Mesenchymal stem cell (in vitro differentiated cells and primary cell): ENCODE measurements at regions not wholly inside any gene's neighbourhood (a gene's known extent, or its start where the extent isn't known, plus 50 kb on each side); places are given as distances from the start of the nearest gene placed in this dataset.
"Not testable (repeated sequence)": the region's sequence is repeated elsewhere in the genome, so short reads cannot be mapped to it uniquely, and the experiment has no call there.

Experiments
- DNase-seq: peaks from one replicate; pipeline ENCODE4 v3.0.0-alpha.2; 2013
- H2AFZ ChIP-seq: one replicate; pipeline ENCODE4 v1.6.1; 2013; ENCODE audit warnings: low read depth, mild to moderate bottlenecking, control low read depth, inconsistent platforms, low read length, moderate library complexity
- H2AK5ac ChIP-seq: 2 replicates; pipeline ENCODE4 v1.6.1; 2013; ENCODE audit warnings: low read length, moderate library complexity, mild to moderate bottlenecking, inconsistent platforms; ENCODE audit not compliant: severe bottlenecking
- H2BK120ac ChIP-seq: one replicate; pipeline ENCODE4 v1.6.1; 2013; ENCODE audit warnings: low read depth, mild to moderate bottlenecking, inconsistent platforms, low read length, moderate library complexity
- H2BK12ac ChIP-seq, 2 experiments: one replicate each; pipeline ENCODE4 v1.6.1; 2013; ENCODE audit warnings: inconsistent platforms in 2 of 2, low read length in 2 of 2, mild to moderate bottlenecking in 2 of 2, moderate library complexity in 2 of 2, control low read depth in 1 of 2
- H2BK15ac ChIP-seq: one replicate; pipeline ENCODE4 v1.6.1; 2013; ENCODE audit warnings: mild to moderate bottlenecking, low read depth, inconsistent platforms; ENCODE audit not compliant: poor library complexity, severe bottlenecking
- H2BK5ac ChIP-seq: 2 replicates; pipeline ENCODE4 v1.6.1; 2013; ENCODE audit warnings: low read depth, mild to moderate bottlenecking, low read length, control low read depth, inconsistent platforms; ENCODE audit not compliant: poor library complexity, severe bottlenecking
- H3K14ac ChIP-seq, 2 experiments: one replicate each; pipeline ENCODE4 v1.6.1; 2013; ENCODE audit warnings: inconsistent platforms in 2 of 2, low read length in 2 of 2, control low read depth in 1 of 2, mild to moderate bottlenecking in 1 of 2, moderate library complexity in 1 of 2
- H3K18ac ChIP-seq, 2 experiments: one replicate each; pipeline ENCODE4 v1.6.1; 2013; ENCODE audit warnings: inconsistent platforms in 2 of 2, low read length in 2 of 2, control low read depth in 1 of 2, low read depth in 1 of 2, mild to moderate bottlenecking in 1 of 2
- H3K23ac ChIP-seq, 2 experiments: one replicate each; pipeline ENCODE4 v1.6.1; 2013; ENCODE audit warnings: inconsistent platforms in 2 of 2, low read length in 2 of 2, mild to moderate bottlenecking in 2 of 2, moderate library complexity in 2 of 2, control low read depth in 1 of 2
- H3K27ac ChIP-seq: 2 replicates; pipeline ENCODE4 v1.5.1; 2013; ENCODE audit warnings: mild to moderate bottlenecking, moderate library complexity, low read length, control low read depth, inconsistent platforms; ENCODE audit not compliant: poor library complexity, severe bottlenecking
- H3K27me3 ChIP-seq, 2 experiments: 2 replicates each; pipeline versions ENCODE4 v1.6.1 to v1.7.0; 2013; ENCODE audit warnings: low read length in 2 of 2, mild to moderate bottlenecking in 2 of 2, moderate library complexity in 2 of 2, control low read depth in 1 of 2, inconsistent platforms in 1 of 2; ENCODE audit not compliant: control insufficient read depth in 1 of 2, insufficient read depth in 1 of 2
- H3K36me3 ChIP-seq, 2 experiments: 2 replicates each; pipeline versions ENCODE4 v1.6.1 to v1.7.0; 2013; ENCODE audit warnings: low read length in 2 of 2, control low read depth in 1 of 2, inconsistent platforms in 1 of 2, low read depth in 1 of 2, mild to moderate bottlenecking in 1 of 2; ENCODE audit not compliant: insufficient read depth in 2 of 2, control insufficient read depth in 1 of 2
- H3K4ac ChIP-seq, 2 experiments: one replicate each; pipeline ENCODE4 v1.6.1; 2013; ENCODE audit warnings: inconsistent platforms in 2 of 2, low read length in 2 of 2, mild to moderate bottlenecking in 2 of 2, moderate library complexity in 2 of 2, control low read depth in 1 of 2, low read depth in 1 of 2
- H3K4me1 ChIP-seq: 2 replicates; pipeline ENCODE4 v1.6.1; 2013; ENCODE audit warnings: low read depth, low read length, control low read depth; ENCODE audit not compliant: control insufficient read depth, insufficient read depth
- H3K4me2 ChIP-seq: 2 replicates; pipeline ENCODE4 v1.6.1; 2013; ENCODE audit warnings: low read length, mild to moderate bottlenecking, inconsistent platforms; ENCODE audit not compliant: poor library complexity, severe bottlenecking
- H3K4me3 ChIP-seq, 2 experiments: 2 replicates each; pipeline versions ENCODE4 v1.5.1 to v1.7.0; 2013; ENCODE audit warnings: low read length in 2 of 2, mild to moderate bottlenecking in 2 of 2, control low read depth in 1 of 2, low read depth in 1 of 2; ENCODE audit not compliant: insufficient read depth in 1 of 2
- H3K79me1 ChIP-seq: replicated peaks from 2 replicates; pipeline ENCODE4 v1.6.1; 2013; ENCODE audit warnings: mild to moderate bottlenecking, control low read depth, low read length, inconsistent platforms; ENCODE audit not compliant: poor library complexity, severe bottlenecking
- H3K9ac ChIP-seq: 2 replicates; pipeline ENCODE4 v1.7.0; 2013; ENCODE audit warnings: mild to moderate bottlenecking, low read length, moderate library complexity
- H3K9me3 ChIP-seq: 2 replicates; pipeline ENCODE4 v1.7.0; 2013; ENCODE audit warnings: mild to moderate bottlenecking, low read length; ENCODE audit not compliant: control insufficient read depth
- H4K8ac ChIP-seq: one replicate; pipeline ENCODE4 v1.6.1; 2013; ENCODE audit warnings: inconsistent platforms, mild to moderate bottlenecking, low read length, moderate library complexity
- H4K91ac ChIP-seq: one replicate; pipeline ENCODE4 v1.6.1; 2013; ENCODE audit warnings: mild to moderate bottlenecking, low read length, inconsistent platforms
- whole genome bisulfite sequencing: methylation state at CpG from one replicate; pipeline ENCODE4 v1.1.7; 2013; ENCODE audit warnings: mixed read lengths; 5-methylcytosine and 5-hydroxymethylcytosine counted together

DNA sequence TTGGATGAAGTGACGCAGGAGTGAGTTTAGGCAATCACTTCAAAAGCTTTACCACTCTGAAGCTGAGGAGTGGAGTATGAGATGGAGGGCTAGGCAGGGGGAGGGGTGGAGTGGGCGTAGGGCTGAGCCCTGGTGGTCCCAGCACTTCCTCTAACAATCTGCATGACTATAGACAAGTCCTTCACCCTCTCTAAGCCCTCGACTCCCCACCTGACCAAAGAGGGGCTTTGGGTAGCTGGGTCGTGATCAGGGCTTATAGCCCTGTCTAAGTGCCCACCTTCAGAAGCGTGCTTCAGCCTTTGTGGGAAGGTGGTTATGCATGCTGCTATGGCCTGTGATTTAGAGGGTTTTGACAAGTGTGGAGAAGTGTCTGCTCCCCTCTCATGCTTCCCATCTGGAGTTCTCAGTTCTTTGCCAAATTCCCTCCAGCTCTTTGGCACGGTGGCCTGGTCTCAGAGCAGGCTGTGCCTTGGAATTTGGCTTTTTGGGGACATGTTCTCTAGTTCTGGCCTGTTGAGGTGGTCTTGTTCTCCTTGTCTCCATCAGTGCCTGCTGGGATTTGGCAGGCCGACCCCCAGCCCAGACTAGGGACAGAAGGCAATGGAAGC, 53.0 kb downstream of the ACTBL2 start:
- Histone ChIP-seq H2AFZ (no peak overlapping the region), H3K79me1 (no peaks in the 10 kb centered on the region), H3K23ac (no peak overlapping the region), H3K36me3 (no peaks in the 10 kb centered on the region), H3K4me2 (no peak overlapping the region), H2AK5ac (no peak overlapping the region), H3K18ac (peak overlapping the region in 1 of 2 experiments; percentile 3), H2BK5ac (no peak overlapping the region), H3K27ac (no peak overlapping the region), H3K27me3 (peaks cover 0 to 6% of the 10 kb centered on the region in 2 experiments), H4K8ac (no peak overlapping the region), H3K4me1 (no peaks in the 10 kb centered on the region), H3K9me3 (no peaks in the 10 kb centered on the region), H3K4ac (no peak overlapping the region), H2BK15ac (no peak overlapping the region), H2BK120ac (no peak overlapping the region), H3K4me3 (no peak overlapping the region), H3K14ac (no peak overlapping the region), H4K91ac (peak overlapping the region; percentile 55), H3K9ac (no peak overlapping the region), H2BK12ac (peak overlapping the region in 1 of 2 experiments; percentile 54)
- DNase-seq = no peak
- 97% methylated on average over 5 of the region's 7 CpGs for WGBS

GRCh38 chr5:57429021-57429420, 53.6 kb downstream of the ACTBL2 start:
- H3K9ac ChIP-seq, H2BK12ac ChIP-seq, H3K4me3 ChIP-seq, H3K79me1 ChIP-seq, H3K4ac ChIP-seq, H2BK120ac ChIP-seq, H3K4me1 ChIP-seq, H2AFZ ChIP-seq, H3K14ac ChIP-seq, H2BK5ac ChIP-seq, H3K36me3 ChIP-seq, H3K18ac ChIP-seq, H2AK5ac ChIP-seq, H3K27me3 ChIP-seq, H3K9me3 ChIP-seq, H4K91ac ChIP-seq, DNase-seq, H3K27ac ChIP-seq, H3K23ac ChIP-seq, H4K8ac ChIP-seq, H2BK15ac ChIP-seq, H3K4me2 ChIP-seq: not testable (repeated sequence)
- WGBS = 100% methylated on average over 2 of the region's 2 CpGs

GRCh38 chr5:57422993-57423392, 59.6 kb downstream of the ACTBL2 start:
- Histone ChIP-seq H3K4me3 (no peak overlapping the region), H3K23ac (peak overlapping the region in 1 of 2 experiments; percentile 64), H3K4me2 (no peak overlapping the region), H2AK5ac (no peak overlapping the region), H3K27me3 (peaks cover 0 to 6% of the 10 kb centered on the region in 2 experiments), H4K8ac (no peak overlapping the region), H2AFZ (no peak overlapping the region), H3K18ac (peak overlapping the region; percentile 27 to 83), H3K9ac (no peak overlapping the region), H2BK5ac (no peak overlapping the region), H2BK12ac (peak overlapping the region; percentile 18 to 83), H3K79me1 (no peaks in the 10 kb centered on the region), H3K14ac (peak overlapping the region in 1 of 2 experiments; percentile 57), H2BK120ac (no peak overlapping the region), H3K4ac (no peak overlapping the region), H3K27ac (no peak overlapping the region), H3K9me3 (no peaks in the 10 kb centered on the region), H3K4me1 (no peaks in the 10 kb centered on the region), H2BK15ac (no peak overlapping the region), H4K91ac (peak overlapping the region; percentile 25), H3K36me3 (no peaks in the 10 kb centered on the region)
- no peak for DNase-seq
- 97% methylated on average over 17 of the region's 17 CpGs for WGBS

- no peaks in the 10 kb centered on the region for H3K79me1 ChIP-seq
- DNase-seq = no peak
- no peak overlapping the region for H4K8ac ChIP-seq
- peak overlapping the region; percentile 25 for H4K91ac ChIP-seq
- no peak overlapping the region for H3K23ac ChIP-seq
- WGBS = 97% methylated on average over 21 of the region's 21 CpGs
- H2AFZ ChIP-seq = no peak overlapping the region
- H3K36me3 ChIP-seq = no peaks in the 10 kb centered on the region
- no peak overlapping the region for H2BK120ac ChIP-seq
- H2BK5ac ChIP-seq = no peak overlapping the region
- no peak overlapping the region for H3K4ac ChIP-seq
- no peak overlapping the region for H3K27ac ChIP-seq
- no peak overlapping the region for H3K18ac ChIP-seq
- no peaks in the 10 kb centered on the region for H3K9me3 ChIP-seq
- no peak overlapping the region for H3K4me2 ChIP-seq
- H2BK12ac ChIP-seq = no peak overlapping the region
- no peak overlapping the region for H3K4me3 ChIP-seq
- peak overlapping the region; percentile 99 for H2BK15ac ChIP-seq
- no peaks in the 10 kb centered on the region for H3K27me3 ChIP-seq
- no peaks in the 10 kb centered on the region for H3K4me1 ChIP-seq
- H3K14ac ChIP-seq = no peak overlapping the region
- no peak overlapping the region for H3K9ac ChIP-seq
- no peak overlapping the region for H2AK5ac ChIP-seq
These were observed 60.3 kb downstream of the ACTBL2 start for GRCh38 chr5:57422341-57422740.
